ENCODE measurements at regions not wholly inside any gene's neighbourhood (a gene's known extent, or its start where the extent isn't known, plus 50 kb on each side); places are given as distances from the start of the nearest gene placed in this dataset.

DNA sequence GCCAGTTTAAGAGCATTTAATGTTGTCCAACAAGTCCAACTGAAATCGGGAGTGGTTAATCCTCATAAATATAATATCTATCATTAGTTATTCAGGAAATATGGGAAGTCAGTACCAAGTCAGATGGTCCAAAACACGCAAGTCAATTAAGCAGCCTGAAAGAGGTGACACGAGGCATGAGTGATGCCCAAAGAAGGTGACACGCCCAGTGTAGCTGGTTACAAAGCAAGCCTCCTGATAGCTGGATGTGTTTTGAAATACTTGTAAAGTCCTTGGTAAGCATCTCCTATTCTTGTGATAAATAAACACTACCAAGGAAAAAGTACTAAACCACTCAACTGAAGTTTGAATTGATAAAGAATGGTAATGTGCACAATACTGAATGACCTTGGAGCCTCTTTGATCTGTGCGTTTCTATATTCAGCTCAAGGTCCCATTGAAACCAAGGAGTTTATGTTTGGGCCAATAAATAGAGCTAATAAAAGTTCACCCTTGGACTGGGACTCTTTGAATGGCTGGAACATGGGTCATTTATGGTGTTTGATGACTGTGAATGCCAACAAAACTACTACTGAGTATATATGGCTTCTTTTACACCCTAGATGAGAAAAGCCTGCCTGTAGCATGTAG, 93.2 kb upstream of the KLF3 start:
- Histone ChIP-seq H3K36me3 (ENCODE audit: control insufficient read depth in 1 of 2, insufficient read depth in 2 of 2, low read length in 2 of 2) (no peaks in the 10 kb centered on the region), H3K27me3 (ENCODE audit: control insufficient read depth in 1 of 2, insufficient read depth in 2 of 2, low read length in 2 of 2) (no peaks in the 10 kb centered on the region), H3K4me1 (ENCODE audit: control insufficient read depth in 1 of 2, insufficient read depth in 2 of 2, low read length in 2 of 2) (peaks cover 32 to 34% of the 10 kb centered on the region in 2 donors), H3K9me3 (ENCODE audit: control insufficient read depth in 1 of 2, low read length in 2 of 2) (no peaks in the 10 kb centered on the region), H3K4me3 (ENCODE audit: low read depth in 1 of 2, low read length in 2 of 2) (no peak overlapping the region), H3K27ac (ENCODE audit: low read depth, low read length) (no peak overlapping the region), H3K9ac (ENCODE audit: low read depth in 1 of 2, low read length in 2 of 2) (peak overlapping the region in 1 of 2 donors; percentile 41)

DNA sequence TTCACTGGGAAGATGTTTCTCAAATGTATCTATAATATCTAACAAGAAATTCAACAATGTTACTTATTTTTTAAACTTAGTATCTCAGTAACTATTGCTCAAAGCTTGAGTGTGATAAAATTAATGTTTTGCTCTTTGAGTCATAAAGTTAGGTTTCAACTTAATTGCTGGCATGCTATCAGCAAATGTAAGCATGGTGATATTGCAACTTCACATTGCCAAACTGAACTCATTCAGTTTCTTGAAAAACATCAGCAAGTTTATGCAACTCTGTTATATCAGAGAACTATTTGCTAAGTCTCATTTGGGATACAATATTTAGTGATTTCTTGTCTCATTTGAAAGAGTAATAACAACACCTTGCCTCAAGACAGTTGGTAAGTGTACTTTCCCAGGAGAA, 91.2 kb upstream of the KLF3 start:
- Histone ChIP-seq H3K4me1 (ENCODE audit: control insufficient read depth in 1 of 2, insufficient read depth in 2 of 2, low read length in 2 of 2) (peaks cover 28 to 30% of the 10 kb centered on the region in 2 donors), H3K9ac (ENCODE audit: low read depth in 1 of 2, low read length in 2 of 2) (no peak overlapping the region), H3K4me3 (ENCODE audit: low read depth in 1 of 2, low read length in 2 of 2) (no peak overlapping the region), H3K9me3 (ENCODE audit: control insufficient read depth in 1 of 2, low read length in 2 of 2) (no peaks in the 10 kb centered on the region), H3K36me3 (ENCODE audit: control insufficient read depth in 1 of 2, insufficient read depth in 2 of 2, low read length in 2 of 2) (no peaks in the 10 kb centered on the region), H3K27me3 (ENCODE audit: control insufficient read depth in 1 of 2, insufficient read depth in 2 of 2, low read length in 2 of 2) (no peaks in the 10 kb centered on the region), H3K27ac (ENCODE audit: low read depth, low read length) (no peak overlapping the region)

- Histone ChIP-seq H3K4me1 (ENCODE audit: control insufficient read depth in 1 of 2, insufficient read depth in 2 of 2, low read length in 2 of 2) (peaks cover 28 to 30% of the 10 kb centered on the region in 2 donors), H3K36me3 (ENCODE audit: control insufficient read depth in 1 of 2, insufficient read depth in 2 of 2, low read length in 2 of 2) (no peaks in the 10 kb centered on the region), H3K27me3 (ENCODE audit: control insufficient read depth in 1 of 2, insufficient read depth in 2 of 2, low read length in 2 of 2) (no peaks in the 10 kb centered on the region), H3K9ac (ENCODE audit: low read depth in 1 of 2, low read length in 2 of 2) (no peak overlapping the region), H3K9me3 (ENCODE audit: control insufficient read depth in 1 of 2, low read length in 2 of 2) (no peaks in the 10 kb centered on the region), H3K4me3 (ENCODE audit: low read depth in 1 of 2, low read length in 2 of 2) (no peak overlapping the region), H3K27ac (ENCODE audit: low read depth, low read length) (no peak overlapping the region)
These were observed 89.3 kb upstream of the KLF3 start for GRCh38 chr4:38574559-38575333.

DNA sequence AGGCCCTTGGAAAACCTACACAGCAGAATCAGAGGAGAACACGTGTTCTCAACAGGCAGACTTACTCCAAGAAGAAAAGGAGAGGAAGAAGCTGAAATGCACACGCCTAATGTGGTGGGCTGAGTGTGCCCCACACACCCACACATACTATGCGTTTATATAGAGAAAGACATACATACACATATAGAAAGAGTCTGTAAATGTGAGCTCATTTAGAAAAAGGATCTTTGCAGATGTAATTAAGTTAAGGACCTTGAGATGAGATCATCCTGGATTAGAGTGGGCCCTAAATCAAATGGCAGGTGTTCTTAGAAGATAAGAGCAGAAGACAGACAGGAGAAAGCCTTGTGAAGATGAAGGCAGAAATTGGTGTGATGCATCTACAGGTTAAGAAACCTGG, 87.2 kb upstream of the KLF3 start:
- H3K4me1 ChIP-seq (ENCODE audit: control insufficient read depth in 1 of 2, insufficient read depth in 2 of 2, low read length in 2 of 2): peaks cover 16 to 19% of the 10 kb centered on the region in 2 donors
- no peak overlapping the region for H3K9ac ChIP-seq (ENCODE audit: low read depth in 1 of 2, low read length in 2 of 2)
- H3K27ac ChIP-seq (ENCODE audit: low read depth, low read length): no peak overlapping the region
- H3K27me3 ChIP-seq (ENCODE audit: control insufficient read depth in 1 of 2, insufficient read depth in 2 of 2, low read length in 2 of 2): no peaks in the 10 kb centered on the region
- no peak overlapping the region for H3K4me3 ChIP-seq (ENCODE audit: low read depth in 1 of 2, low read length in 2 of 2)
- H3K36me3 ChIP-seq (ENCODE audit: control insufficient read depth in 1 of 2, insufficient read depth in 2 of 2, low read length in 2 of 2): no peaks in the 10 kb centered on the region
- no peaks in the 10 kb centered on the region for H3K9me3 ChIP-seq (ENCODE audit: control insufficient read depth in 1 of 2, low read length in 2 of 2)

DNA sequence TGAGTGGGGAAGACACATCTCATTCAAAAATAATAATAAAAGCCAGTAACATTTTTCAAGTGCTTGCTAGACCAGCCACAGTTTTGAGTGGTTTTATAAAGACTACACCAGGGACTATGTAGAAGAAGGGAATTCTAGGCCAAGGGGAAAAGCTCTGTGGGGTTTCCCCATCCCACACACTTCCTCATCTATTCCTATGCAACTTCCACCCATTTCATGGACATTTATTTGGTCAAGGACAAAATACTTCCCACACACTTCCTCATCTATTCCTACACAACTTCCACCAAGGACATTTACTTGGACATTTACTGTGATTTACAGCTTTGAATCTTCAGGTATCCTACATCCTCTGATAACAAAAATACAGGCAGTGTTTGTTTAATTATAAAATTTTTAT, 86.5 kb upstream of the KLF3 start:
- H3K9me3 ChIP-seq (ENCODE audit: control insufficient read depth in 1 of 2, low read length in 2 of 2): no peaks in the 10 kb centered on the region

GRCh38 chr4:38581426-38582106, 82.4 kb upstream of the KLF3 start:
- H3K4me1 ChIP-seq (ENCODE audit: control insufficient read depth in 1 of 2, insufficient read depth in 2 of 2, low read length in 2 of 2): peaks cover 0 to 5% of the 10 kb centered on the region in 2 donors
- no peaks in the 10 kb centered on the region for H3K36me3 ChIP-seq (ENCODE audit: control insufficient read depth in 1 of 2, insufficient read depth in 2 of 2, low read length in 2 of 2)
- no peak overlapping the region for H3K4me3 ChIP-seq (ENCODE audit: low read depth in 1 of 2, low read length in 2 of 2)
- H3K9me3 ChIP-seq (ENCODE audit: control insufficient read depth in 1 of 2, low read length in 2 of 2): no peaks in the 10 kb centered on the region
- no peak overlapping the region for H3K27ac ChIP-seq (ENCODE audit: low read depth, low read length)
- H3K9ac ChIP-seq (ENCODE audit: low read depth in 1 of 2, low read length in 2 of 2): no peak overlapping the region
- H3K27me3 ChIP-seq (ENCODE audit: control insufficient read depth in 1 of 2, insufficient read depth in 2 of 2, low read length in 2 of 2): no peaks in the 10 kb centered on the region

More for the DNA sequence above, 86.5 kb upstream of the KLF3 start:
- no peak overlapping the region for H3K9ac ChIP-seq (ENCODE audit: low read depth in 1 of 2, low read length in 2 of 2)
- H3K4me1 ChIP-seq (ENCODE audit: control insufficient read depth in 1 of 2, insufficient read depth in 2 of 2, low read length in 2 of 2): peaks cover 9 to 13% of the 10 kb centered on the region in 2 donors
- no peak overlapping the region for H3K27ac ChIP-seq (ENCODE audit: low read depth, low read length)
- H3K36me3 ChIP-seq (ENCODE audit: control insufficient read depth in 1 of 2, insufficient read depth in 2 of 2, low read length in 2 of 2): no peaks in the 10 kb centered on the region
- no peaks in the 10 kb centered on the region for H3K27me3 ChIP-seq (ENCODE audit: control insufficient read depth in 1 of 2, insufficient read depth in 2 of 2, low read length in 2 of 2)
- no peak overlapping the region for H3K4me3 ChIP-seq (ENCODE audit: low read depth in 1 of 2, low read length in 2 of 2)

DNA sequence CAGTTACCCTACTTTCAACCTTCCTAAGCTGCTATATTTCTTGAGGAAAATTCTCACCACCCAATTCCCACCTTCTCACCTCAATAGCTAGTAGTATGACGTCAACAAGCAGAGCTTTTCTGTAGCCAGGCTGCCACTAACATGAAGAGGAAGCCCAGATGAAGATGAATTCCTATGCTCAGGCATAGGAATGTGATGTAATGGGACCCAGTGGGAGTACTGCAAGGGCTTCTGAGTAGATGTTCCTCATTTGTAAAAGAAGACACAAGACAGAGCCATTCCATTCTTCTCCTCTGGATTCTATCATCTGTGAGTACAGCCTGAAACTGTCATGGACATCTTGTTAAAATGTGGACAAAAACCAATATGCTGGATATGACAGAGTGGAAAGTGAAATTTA, 81.6 kb upstream of the KLF3 start:
- Histone ChIP-seq H3K9me3 (ENCODE audit: control insufficient read depth in 1 of 2, low read length in 2 of 2) (no peaks in the 10 kb centered on the region), H3K36me3 (ENCODE audit: control insufficient read depth in 1 of 2, insufficient read depth in 2 of 2, low read length in 2 of 2) (no peaks in the 10 kb centered on the region), H3K4me3 (ENCODE audit: low read depth in 1 of 2, low read length in 2 of 2) (no peak overlapping the region), H3K27me3 (ENCODE audit: control insufficient read depth in 1 of 2, insufficient read depth in 2 of 2, low read length in 2 of 2) (no peaks in the 10 kb centered on the region), H3K9ac (ENCODE audit: low read depth in 1 of 2, low read length in 2 of 2) (no peak overlapping the region), H3K27ac (ENCODE audit: low read depth, low read length) (no peak overlapping the region), H3K4me1 (ENCODE audit: control insufficient read depth in 1 of 2, insufficient read depth in 2 of 2, low read length in 2 of 2) (peaks cover 0 to 5% of the 10 kb centered on the region in 2 donors)

DNA sequence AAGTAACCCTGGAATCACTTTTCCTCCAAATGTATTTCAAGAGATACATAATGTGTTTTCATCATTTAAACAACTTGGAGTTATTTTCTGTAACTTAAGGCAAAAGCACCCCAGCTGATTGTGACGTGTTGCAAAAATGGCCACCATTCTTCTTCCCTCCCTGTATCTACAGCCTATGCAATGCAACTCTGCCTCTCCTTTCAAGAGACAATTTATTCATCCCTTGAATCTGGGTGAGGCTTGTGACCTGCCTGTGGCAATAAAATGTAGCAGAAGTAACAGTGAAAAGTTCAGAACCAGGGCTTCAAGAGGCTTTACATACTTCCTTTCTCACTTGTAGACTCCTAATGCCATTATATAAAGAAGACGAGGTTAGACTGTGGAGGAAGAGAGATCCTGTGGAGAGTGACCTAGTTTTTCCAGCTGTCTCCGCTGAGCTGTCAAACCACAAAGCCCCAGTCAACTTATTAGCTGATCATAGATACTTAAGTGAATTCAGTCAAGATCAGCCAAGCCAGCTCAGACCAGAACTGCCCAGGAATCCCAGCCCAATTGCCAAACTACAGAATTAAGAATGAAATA, 81.0 kb upstream of the KLF3 start:
- H3K27ac ChIP-seq (ENCODE audit: low read depth, low read length): no peak overlapping the region
- H3K27me3 ChIP-seq (ENCODE audit: control insufficient read depth in 1 of 2, insufficient read depth in 2 of 2, low read length in 2 of 2): no peaks in the 10 kb centered on the region

DNA sequence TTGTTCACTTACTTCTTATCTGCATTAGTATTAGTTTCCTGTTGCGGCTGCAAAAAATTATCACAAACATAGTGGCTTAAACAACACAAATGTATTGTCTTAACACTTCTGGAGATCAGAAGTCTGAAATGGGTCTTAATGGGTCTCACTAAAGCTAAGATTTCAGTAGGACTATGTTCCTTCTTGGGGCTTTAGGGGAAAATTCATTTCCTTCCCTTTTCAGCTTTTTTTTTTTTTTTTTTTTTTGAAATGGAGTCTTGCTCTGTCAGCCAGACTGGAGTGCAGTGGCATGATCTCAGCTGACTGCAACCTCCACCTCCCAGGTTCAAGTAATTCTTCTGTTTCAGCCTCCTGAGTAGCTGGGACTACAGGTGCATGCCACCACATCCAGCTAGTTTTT, 78.1 kb upstream of the KLF3 start:
- Histone ChIP-seq H3K9ac (ENCODE audit: low read depth in 1 of 2, low read length in 2 of 2) (no peak overlapping the region), H3K9me3 (ENCODE audit: control insufficient read depth in 1 of 2, low read length in 2 of 2) (peaks cover 0 to 1% of the 10 kb centered on the region in 2 donors), H3K4me1 (ENCODE audit: control insufficient read depth in 1 of 2, insufficient read depth in 2 of 2, low read length in 2 of 2) (peaks cover 0 to 5% of the 10 kb centered on the region in 2 donors)

More for the DNA sequence above, 81.0 kb upstream of the KLF3 start:
- Histone ChIP-seq H3K4me1 (ENCODE audit: control insufficient read depth in 1 of 2, insufficient read depth in 2 of 2, low read length in 2 of 2) (peaks cover 0 to 5% of the 10 kb centered on the region in 2 donors), H3K36me3 (ENCODE audit: control insufficient read depth in 1 of 2, insufficient read depth in 2 of 2, low read length in 2 of 2) (no peaks in the 10 kb centered on the region), H3K4me3 (ENCODE audit: low read depth in 1 of 2, low read length in 2 of 2) (no peak overlapping the region), H3K9ac (ENCODE audit: low read depth in 1 of 2, low read length in 2 of 2) (no peak overlapping the region), H3K9me3 (ENCODE audit: control insufficient read depth in 1 of 2, low read length in 2 of 2) (no peaks in the 10 kb centered on the region)

DNA sequence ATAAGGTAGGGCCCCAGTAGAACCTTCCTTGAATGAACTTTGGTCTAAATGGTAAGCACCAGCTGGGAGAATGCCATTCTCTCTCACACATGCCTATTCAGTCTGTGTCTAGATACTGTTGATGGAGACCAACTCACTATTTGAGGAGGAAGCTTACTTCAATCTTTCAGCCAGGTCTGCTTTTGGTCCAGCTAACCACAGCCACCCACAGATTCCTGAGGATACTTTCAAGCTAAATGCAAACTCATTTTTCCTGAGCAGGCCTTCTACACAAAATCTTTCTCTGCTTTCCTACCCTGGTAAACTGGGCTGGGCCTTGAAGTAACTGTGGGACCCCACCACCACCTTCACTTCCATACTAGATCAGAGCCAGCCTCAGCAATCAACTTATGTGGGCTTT, 76.9 kb upstream of the KLF3 start:
- no peaks in the 10 kb centered on the region for H3K36me3 ChIP-seq (ENCODE audit: control insufficient read depth in 1 of 2, insufficient read depth in 2 of 2, low read length in 2 of 2)
- H3K27ac ChIP-seq (ENCODE audit: low read depth, low read length): no peak overlapping the region
- peaks cover 0 to 6% of the 10 kb centered on the region in 2 donors for H3K9me3 ChIP-seq (ENCODE audit: control insufficient read depth in 1 of 2, low read length in 2 of 2)
- no peaks in the 10 kb centered on the region for H3K4me1 ChIP-seq (ENCODE audit: control insufficient read depth in 1 of 2, insufficient read depth in 2 of 2, low read length in 2 of 2)
- H3K27me3 ChIP-seq (ENCODE audit: control insufficient read depth in 1 of 2, insufficient read depth in 2 of 2, low read length in 2 of 2): no peaks in the 10 kb centered on the region
- H3K9ac ChIP-seq (ENCODE audit: low read depth in 1 of 2, low read length in 2 of 2): no peak overlapping the region
- no peak overlapping the region for H3K4me3 ChIP-seq (ENCODE audit: low read depth in 1 of 2, low read length in 2 of 2)

More for the DNA sequence above, 78.1 kb upstream of the KLF3 start:
- H3K27me3 ChIP-seq (ENCODE audit: control insufficient read depth in 1 of 2, insufficient read depth in 2 of 2, low read length in 2 of 2): no peaks in the 10 kb centered on the region
- H3K4me3 ChIP-seq (ENCODE audit: low read depth in 1 of 2, low read length in 2 of 2): no peak overlapping the region
- no peaks in the 10 kb centered on the region for H3K36me3 ChIP-seq (ENCODE audit: control insufficient read depth in 1 of 2, insufficient read depth in 2 of 2, low read length in 2 of 2)
- H3K27ac ChIP-seq (ENCODE audit: low read depth, low read length): no peak overlapping the region
